HG02884 (cell line): ENCODE measurements at regions not wholly inside any gene's neighbourhood (a gene's known extent, or its start where the extent isn't known, plus 50 kb on each side); places are given as distances from the start of the nearest gene placed in this dataset.
"Not testable (repeated sequence)": the region's sequence is repeated elsewhere in the genome, so short reads cannot be mapped to it uniquely, and the experiment has no call there.

Source experiments
- ATAC-seq: cut with Tn5 transposase; IDR thresholded peaks from one replicate; pipeline ENCODE4 v1.9.1; 2021; ENCODE audit warnings: mild to moderate bottlenecking, moderate library complexity; ENCODE audit not compliant: unreplicated experiment

GRCh38 chr12:38477340-38478090 is 160.9 kb downstream of the ALG10B start:
- ATAC-seq, result no peak

- ATAC-seq, result no peak
These were observed 164.0 kb downstream of the ALG10B start for GRCh38 chr12:38480594-38480993.

- ATAC-seq, result no peak
These were observed 168.4 kb downstream of the ALG10B start for GRCh38 chr12:38484821-38485449.

- no peak for ATAC-seq
These were observed 172.3 kb downstream of the ALG10B start for GRCh38 chr12:38488866-38489265.

DNA sequence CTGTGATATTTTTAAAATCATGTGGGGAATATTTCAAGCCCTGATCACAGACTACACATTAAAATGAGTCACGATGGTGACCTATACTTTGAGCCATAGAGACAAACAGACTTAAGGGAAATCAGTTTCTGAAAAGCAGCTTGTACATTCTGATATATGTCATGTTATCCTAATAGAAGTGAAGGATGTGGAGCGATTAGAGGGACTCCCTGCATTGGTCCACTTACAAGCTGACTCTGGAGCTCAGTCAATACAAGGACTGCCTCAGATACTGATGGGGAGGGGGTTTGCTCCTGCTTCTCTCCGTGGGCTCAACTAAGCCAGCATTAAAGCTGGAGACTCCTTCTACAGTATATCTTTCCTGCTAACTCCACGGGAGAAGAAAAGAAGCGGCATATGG is 173.5 kb downstream of the ALG10B start:
- ATAC-seq, result no peak

- ATAC-seq, result no peak
These were observed 174.4 kb downstream of the ALG10B start for GRCh38 chr12:38490941-38491340.

GRCh38 chr12:38501481-38501880 is 184.9 kb downstream of the ALG10B start:
- no peak for ATAC-seq

DNA sequence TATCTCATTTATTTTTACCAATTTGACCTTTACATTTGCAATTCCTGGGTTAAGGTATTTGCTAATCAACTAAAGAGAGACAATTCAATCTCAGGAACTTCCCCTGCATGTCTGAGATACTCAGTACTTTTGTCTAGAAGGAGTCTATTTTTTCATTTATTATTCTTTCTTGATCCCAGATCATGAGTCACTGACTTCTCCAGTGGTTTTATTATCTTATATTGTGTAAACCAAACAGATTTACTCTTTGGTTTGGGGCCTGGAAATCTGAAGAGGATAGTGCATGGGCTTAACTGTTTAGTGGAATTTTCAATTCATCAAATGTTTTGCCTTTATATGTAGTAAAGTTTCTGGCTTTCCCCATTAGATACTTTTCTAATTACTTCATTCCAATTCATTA is 185.4 kb downstream of the ALG10B start:
- no peak for ATAC-seq

- ATAC-seq, result no peak
These were observed 185.8 kb downstream of the ALG10B start for GRCh38 chr12:38502415-38502814.

- ATAC-seq, result no peak
These were observed 191.3 kb downstream of the ALG10B start for GRCh38 chr12:38507839-38508238.

DNA sequence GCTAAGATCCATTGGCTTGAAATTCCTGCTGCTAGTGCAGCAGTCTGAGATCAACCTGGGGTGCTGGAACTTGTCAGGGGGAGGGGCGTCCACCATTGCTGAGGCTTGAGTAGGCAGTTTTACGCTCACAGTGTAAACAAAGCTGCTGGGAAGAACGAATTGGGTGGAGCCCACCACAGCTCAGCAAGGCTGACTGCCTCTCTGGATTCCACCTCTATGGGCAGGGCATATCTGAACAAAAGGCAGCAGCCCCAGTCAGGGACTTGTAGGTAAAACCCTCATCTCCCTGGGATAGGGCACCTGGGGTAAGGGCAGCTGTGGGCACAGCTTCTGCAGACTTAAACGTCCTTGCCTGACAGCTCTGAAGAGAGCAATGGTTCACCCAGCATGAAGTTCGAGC is 191.7 kb downstream of the ALG10B start:
- ATAC-seq, result no peak

DNA sequence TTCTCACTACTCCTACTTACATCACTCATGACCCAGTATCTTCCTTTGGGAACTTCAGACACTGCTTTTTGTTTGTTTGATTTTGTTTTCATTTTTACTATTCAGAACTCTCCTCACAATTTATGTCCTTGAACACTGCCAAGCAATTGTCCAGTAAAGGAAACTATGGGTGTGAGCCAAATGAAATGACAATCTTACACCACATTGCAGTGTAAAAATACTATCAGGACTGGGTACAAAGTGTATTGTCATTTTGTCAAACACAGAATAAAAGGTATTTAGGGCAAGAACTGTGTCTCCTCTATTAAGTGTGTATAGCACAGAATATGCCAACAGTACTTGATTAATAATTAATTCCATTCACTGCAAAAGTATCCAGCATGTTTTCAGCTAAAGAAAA is 199.3 kb downstream of the ALG10B start:
- no peak for ATAC-seq

DNA sequence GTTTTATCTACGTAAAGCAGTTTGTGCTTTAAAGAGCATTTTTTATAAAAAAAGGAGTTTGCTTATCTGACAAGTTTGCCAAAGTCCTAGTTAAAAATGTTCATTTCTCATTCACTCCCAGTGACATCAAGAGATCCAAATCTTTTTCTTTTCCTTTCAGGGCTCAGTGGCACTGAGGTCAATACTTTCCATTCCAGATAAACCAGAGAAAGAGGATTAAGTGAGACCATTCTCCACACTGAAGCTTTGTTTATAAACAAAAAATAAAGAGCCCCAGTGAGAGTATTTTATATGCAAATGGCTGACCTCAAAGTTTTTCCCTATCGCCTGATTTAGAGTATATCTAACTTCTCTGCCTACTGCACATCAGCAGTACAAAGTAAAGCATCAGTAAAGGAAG is 199.8 kb downstream of the ALG10B start:
- no peak for ATAC-seq

GRCh38 chr12:38523920-38524319 is 207.3 kb downstream of the ALG10B start:
- no peak for ATAC-seq

DNA sequence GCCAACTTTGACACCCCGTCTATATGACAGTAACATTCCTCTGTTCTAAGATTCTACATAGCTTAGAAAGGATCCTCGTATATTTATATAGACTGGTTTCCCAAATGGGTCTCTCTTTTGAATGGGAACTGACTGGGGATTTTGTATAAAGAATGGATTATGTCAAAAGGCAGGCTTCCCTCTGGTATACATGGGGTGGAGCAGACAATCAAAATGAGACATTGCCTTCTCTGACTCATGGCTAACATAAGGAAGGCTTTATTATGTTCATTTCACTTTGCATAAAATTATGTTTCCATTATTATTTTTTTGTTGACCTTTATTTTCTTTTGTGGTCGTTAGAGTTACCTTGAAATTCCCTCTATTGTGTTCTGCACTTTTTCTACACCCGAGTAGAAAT is 211.1 kb downstream of the ALG10B start:
- no peak for ATAC-seq

DNA sequence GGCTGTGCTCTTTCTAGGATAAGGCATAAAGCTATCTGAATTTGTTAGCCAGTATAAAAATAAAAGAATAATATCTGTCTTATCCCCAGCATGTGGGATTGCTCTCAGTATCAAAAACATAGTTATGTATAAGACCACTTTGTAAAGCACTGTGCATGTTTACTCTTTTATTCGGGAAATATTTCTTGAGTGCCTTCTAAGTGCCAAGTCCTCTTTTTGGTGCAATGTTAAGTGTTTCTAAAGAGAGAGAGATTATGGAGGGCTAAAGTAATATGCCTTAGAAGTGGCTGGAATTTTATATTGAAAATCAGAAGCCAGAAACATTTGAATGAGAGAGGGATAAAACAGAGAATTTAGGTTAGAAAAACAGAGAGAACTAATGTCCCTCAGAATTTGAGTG is 212.0 kb downstream of the ALG10B start:
- no peak for ATAC-seq

GRCh38 chr12:38529281-38529680 is 212.7 kb downstream of the ALG10B start:
- ATAC-seq, result not testable (repeated sequence)

DNA sequence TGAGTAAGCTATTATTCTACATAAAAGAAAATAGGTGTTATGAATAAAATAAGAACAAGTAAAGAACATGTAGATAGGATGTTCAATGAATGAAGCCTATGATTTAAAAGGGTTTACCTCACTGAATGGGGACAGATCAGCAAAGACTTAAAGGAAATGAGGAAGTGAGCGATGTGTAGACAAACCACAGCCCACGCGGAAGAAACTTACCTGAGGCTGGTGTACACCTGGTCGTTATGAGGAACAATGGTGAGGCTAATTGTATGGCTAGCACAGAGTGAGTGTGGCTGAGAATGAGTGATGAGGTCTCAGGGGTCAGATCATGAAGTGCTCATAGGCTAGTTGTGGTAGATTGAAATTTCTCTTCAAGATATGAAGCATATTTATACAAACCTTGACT is 221.7 kb downstream of the ALG10B start:
- no peak for ATAC-seq

DNA sequence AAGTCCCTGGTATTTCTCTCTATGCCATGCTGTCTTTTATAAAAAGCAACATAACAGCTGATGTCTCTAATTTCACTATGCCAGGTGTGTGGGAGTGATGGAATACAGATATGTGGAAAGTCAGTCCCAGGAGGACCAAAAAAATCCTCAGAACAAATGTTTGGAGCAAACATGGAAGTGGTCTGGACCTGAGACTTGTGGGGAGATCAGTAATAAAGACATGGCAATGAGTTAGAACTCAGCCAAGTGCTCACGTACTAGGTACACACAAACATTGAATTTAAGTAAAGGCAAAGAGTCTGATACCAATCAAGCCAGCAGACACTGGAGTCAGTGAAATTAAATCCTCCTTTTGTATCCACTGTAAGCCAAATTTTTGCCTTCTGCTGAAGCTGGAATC is 223.6 kb downstream of the ALG10B start:
- no peak for ATAC-seq

GRCh38 chr12:38541849-38542248 is 225.3 kb downstream of the ALG10B start:
- ATAC-seq, result no peak

GRCh38 chr12:38543151-38543550 is 226.6 kb downstream of the ALG10B start:
- no peak for ATAC-seq

GRCh38 chr12:38544330-38545066 is 227.9 kb downstream of the ALG10B start:
- no peak for ATAC-seq
